ENCODE measurements at regions not wholly inside any gene's neighbourhood (a gene's known extent, or its start where the extent isn't known, plus 50 kb on each side); places are given as distances from the start of the nearest gene placed in this dataset.
A peak's percentile ranks its signal among the peaks of the same experiment; 100 is the strongest.

- Histone ChIP-seq H3K4me2 (no peak overlapping the region), H3K9me3 (ENCODE audit: low read depth) (no peaks in the 10 kb centered on the region), H3F3A (ENCODE audit: low read depth) (no peaks in the 10 kb centered on the region), H3K4me1 (no peaks in the 10 kb centered on the region), H3K9ac (no peak overlapping the region), H3K79me2 (ENCODE audit: low read depth) (no peaks in the 10 kb centered on the region), H4K20me1 (ENCODE audit: low read depth) (no peaks in the 10 kb centered on the region), H3K27ac (no peak overlapping the region), H3K36me3 (no peaks in the 10 kb centered on the region), H3K4me3 (no peak overlapping the region), H3K27me3 (peaks cover 24% of the 10 kb centered on the region), H2AFZ (replicated peaks) (no peak overlapping the region)
- Mint-ChIP-seq H3K9me3 (peaks cover 3% of the 10 kb centered on the region), H3K27ac (no peak overlapping the region), H3K4me1 (no peaks in the 10 kb centered on the region), H3K36me3 (peaks cover 1% of the 10 kb centered on the region), H3K27me3 (ENCODE audit: insufficient read depth, low read depth) (peaks cover 10% of the 10 kb centered on the region), H3K4me3 (no peak overlapping the region)
- no peak for TF ChIP-seq EZH2 (IDR thresholded peaks at IDR 0.05)
- no peak for TF ChIP-seq EZH2phosphoT487 (IDR thresholded peaks at IDR 0.05)
- no peak for TF ChIP-seq CTCF (IDR thresholded peaks at IDR 0.05)
- no peak for DNase-seq (ENCODE audit: low spot score)
These were observed 107.4 kb downstream of the VCPKMT start for GRCh38 chr14:50008974-50009373.

- TF ChIP-seq CTCF (IDR thresholded peaks at IDR 0.05) (no peak), EZH2phosphoT487 (IDR thresholded peaks at IDR 0.05) (no peak), EZH2 (IDR thresholded peaks at IDR 0.05) (no peak)
- Mint-ChIP-seq H3K27me3 (ENCODE audit: insufficient read depth, low read depth) (peaks cover 8% of the 10 kb centered on the region), H3K36me3 (no peaks in the 10 kb centered on the region), H3K9me3 (peaks cover 3% of the 10 kb centered on the region), H3K4me1 (no peaks in the 10 kb centered on the region), H3K27ac (no peak overlapping the region), H3K4me3 (no peak overlapping the region)
- Histone ChIP-seq H3F3A (ENCODE audit: low read depth) (no peaks in the 10 kb centered on the region), H3K36me3 (no peaks in the 10 kb centered on the region), H3K27ac (no peak overlapping the region), H3K9me3 (ENCODE audit: low read depth) (no peaks in the 10 kb centered on the region), H4K20me1 (ENCODE audit: low read depth) (no peaks in the 10 kb centered on the region), H3K79me2 (ENCODE audit: low read depth) (no peaks in the 10 kb centered on the region), H3K4me3 (no peak overlapping the region), H3K4me2 (no peak overlapping the region), H3K9ac (no peak overlapping the region), H3K27me3 (peaks cover 6% of the 10 kb centered on the region), H3K4me1 (no peaks in the 10 kb centered on the region), H2AFZ (replicated peaks) (no peak overlapping the region)
- no peak for DNase-seq (ENCODE audit: low spot score)
These were observed 105.6 kb downstream of the VCPKMT start for GRCh38 chr14:50010752-50011151.

DNA sequence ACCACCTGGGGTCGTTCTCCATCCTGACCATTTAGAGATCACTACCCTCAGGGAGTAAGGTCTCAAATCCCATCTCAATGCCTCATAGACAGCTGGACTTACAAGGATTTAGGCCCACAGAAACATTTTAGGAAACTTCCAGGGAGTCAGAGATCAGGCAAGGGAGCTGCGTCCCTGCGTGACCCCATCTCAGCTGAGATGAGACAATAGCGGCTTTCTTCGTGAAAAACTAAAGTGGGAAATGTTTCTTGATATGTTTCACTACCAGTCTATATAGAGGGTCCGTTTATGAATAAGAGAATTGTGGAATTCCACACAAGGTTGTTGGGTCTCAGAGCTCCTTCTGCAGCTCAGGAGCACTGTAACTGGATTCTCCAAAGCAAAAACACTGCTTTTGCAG, 105.1 kb downstream of the VCPKMT start:
- Mint-ChIP-seq H3K27ac (peak overlapping the region; percentile 26), H3K9me3 (peaks cover 3% of the 10 kb centered on the region), H3K36me3 (no peaks in the 10 kb centered on the region), H3K27me3 (ENCODE audit: insufficient read depth, low read depth) (peaks cover 8% of the 10 kb centered on the region), H3K4me1 (no peaks in the 10 kb centered on the region), H3K4me3 (no peak overlapping the region)
- no peaks in the 10 kb centered on the region for H3K4me1 ChIP-seq
- H3K27ac ChIP-seq = no peak overlapping the region
- no peak overlapping the region for H3K9ac ChIP-seq
- H4K20me1 ChIP-seq (ENCODE audit: low read depth) = no peaks in the 10 kb centered on the region
- DNase-seq (ENCODE audit: low spot score) = no peak
- TF ChIP-seq EZH2 (IDR thresholded peaks at IDR 0.05) (no peak), EZH2phosphoT487 (IDR thresholded peaks at IDR 0.05) (no peak), CTCF (IDR thresholded peaks at IDR 0.05) (no peak)
- no peak overlapping the region for H3K4me3 ChIP-seq
- H3K27me3 ChIP-seq = peaks cover 1% of the 10 kb centered on the region
- no peaks in the 10 kb centered on the region for H3F3A ChIP-seq (ENCODE audit: low read depth)
- H2AFZ ChIP-seq (replicated peaks) = no peak overlapping the region
- no peaks in the 10 kb centered on the region for H3K9me3 ChIP-seq (ENCODE audit: low read depth)
- no peaks in the 10 kb centered on the region for H3K79me2 ChIP-seq (ENCODE audit: low read depth)
- H3K4me2 ChIP-seq = no peak overlapping the region
- H3K36me3 ChIP-seq = no peaks in the 10 kb centered on the region
